DLD1 (cell line): ENCODE measurements at regions not wholly inside any gene's neighbourhood (a gene's known extent, or its start where the extent isn't known, plus 50 kb on each side); places are given as distances from the start of the nearest gene placed in this dataset.
"Not testable (repeated sequence)": the region's sequence is repeated elsewhere in the genome, so short reads cannot be mapped to it uniquely, and the experiment has no call there.

ENCODE experiments used
- in situ Hi-C: cut with HindIII; loops from 2 replicates; pipeline ENCODE4 v1.10.0; 2017; ENCODE audit warnings: low sequenced_read_pairs

- in situ Hi-C loops, result no loop called here
Measured at GRCh38 chr3:18988614-18989229, 159.6 kb upstream of the KCNH8 start.

GRCh38 chr3:18987862-18988447 lies 160.4 kb upstream of the KCNH8 start:
- in situ Hi-C loops, result no loop called here

DNA sequence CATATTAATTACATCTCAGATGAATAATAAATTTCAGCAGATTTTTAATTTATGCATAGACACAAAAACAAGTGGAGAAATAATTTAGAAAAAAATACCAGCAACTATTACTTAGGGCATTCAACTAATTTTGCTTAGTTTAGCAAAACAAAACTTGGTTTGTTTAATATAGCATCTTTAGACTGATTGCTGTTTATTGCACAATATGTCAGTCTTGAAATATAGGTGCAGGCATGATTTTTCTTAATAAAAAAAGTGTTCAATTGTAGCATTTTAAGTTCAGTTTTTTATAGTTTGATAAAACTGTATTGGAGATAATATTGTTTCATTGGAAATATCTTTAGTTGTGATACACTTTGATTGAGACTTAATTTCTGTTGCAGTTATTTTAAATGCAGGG lies 161.2 kb upstream of the KCNH8 start:
- in situ Hi-C loops, result no loop called here

DNA sequence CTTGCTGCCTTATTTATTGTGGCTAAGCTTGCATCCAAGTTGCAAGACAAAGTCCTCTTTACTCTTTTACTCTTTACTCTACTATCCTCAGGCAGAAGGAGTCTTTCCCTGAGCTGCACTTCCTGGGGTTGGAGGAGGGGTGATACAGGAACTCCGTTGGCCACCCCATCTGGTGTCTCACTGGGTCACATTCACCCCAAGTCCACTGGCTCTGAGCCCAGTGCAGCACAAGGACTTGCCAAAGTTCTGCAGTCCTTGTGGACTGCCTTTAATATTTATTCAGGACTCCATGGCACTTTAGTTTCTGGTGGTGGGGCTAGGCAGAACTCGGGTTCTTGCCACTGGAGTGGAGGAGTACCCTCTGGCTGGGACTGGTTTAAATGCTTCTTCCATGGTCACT lies 165.4 kb upstream of the KCNH8 start:
- in situ Hi-C loops, result no loop called here

DNA sequence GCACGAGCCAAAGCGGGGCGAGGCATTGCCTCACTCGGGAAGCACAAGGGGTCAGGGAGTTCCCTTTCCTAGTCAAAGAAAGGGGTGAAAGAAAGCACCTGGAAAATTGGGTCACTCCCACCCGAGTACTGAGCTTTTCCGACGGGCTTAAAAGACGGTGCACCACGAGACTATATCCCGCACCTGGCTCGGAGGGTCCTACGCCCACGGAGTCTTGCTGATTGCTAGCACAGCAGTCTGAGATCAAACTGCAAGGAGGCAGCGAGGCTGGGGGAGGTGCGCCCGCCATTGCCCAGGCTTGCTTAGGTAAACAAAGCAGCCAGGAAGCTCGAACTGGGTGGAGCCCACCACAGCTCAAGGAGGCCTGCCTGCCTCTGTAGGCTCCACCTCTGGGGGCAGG lies 172.2 kb upstream of the KCNH8 start:
- in situ Hi-C loops, result not testable (repeated sequence)

- in situ Hi-C loops, result no loop called here
Measured at GRCh38 chr3:18968120-18968519, 180.2 kb upstream of the KCNH8 start.

DNA sequence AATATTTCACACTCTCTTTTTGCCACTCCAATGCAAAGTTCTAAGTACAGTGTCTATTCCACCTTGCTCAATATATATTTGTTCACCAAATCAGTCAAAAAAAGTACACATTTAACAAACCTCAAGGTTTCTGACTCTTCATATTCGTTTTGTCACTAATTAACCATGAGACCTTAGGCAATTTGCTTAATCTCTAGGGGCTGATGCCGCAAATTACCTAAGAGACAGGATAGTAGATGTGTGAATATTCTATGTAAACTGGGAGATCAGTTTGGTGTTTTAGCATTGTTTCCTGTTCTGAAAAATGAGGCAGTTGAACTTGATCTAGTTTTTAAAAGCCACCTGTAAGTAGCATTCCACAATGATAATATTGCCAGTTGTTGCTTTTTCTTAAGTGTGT lies 182.5 kb upstream of the KCNH8 start:
- in situ Hi-C loops, result no loop called here

- in situ Hi-C loops, result no loop called here
Measured at GRCh38 chr3:18964640-18965039, 183.7 kb upstream of the KCNH8 start.

- in situ Hi-C loops, result no loop called here
Measured at GRCh38 chr3:18951333-18951732, 197.0 kb upstream of the KCNH8 start.

GRCh38 chr3:18946524-18946923 lies 201.8 kb upstream of the KCNH8 start:
- in situ Hi-C loops, result no loop called here

DNA sequence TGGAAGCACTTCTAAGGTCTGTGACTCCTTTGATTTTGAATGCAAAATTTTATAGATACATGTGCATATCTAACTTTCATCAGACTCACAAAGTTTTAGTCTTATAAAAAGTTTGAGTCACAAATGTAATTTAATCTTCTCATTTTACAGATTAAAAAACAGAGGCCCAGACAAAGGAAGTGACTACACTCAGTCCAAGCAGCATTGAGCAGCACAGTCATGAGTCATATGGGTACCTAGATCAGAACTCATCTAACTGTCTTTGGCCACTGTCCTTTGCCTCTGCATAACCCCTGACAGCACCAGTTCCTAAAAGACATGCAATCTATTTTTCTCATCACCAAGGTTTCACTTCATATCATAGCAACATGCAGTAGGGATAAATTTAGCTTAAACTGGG lies 210.7 kb upstream of the KCNH8 start:
- in situ Hi-C loops, result no loop called here

- in situ Hi-C loops, result no loop called here
Measured at GRCh38 chr3:18919158-18919557, 229.2 kb upstream of the KCNH8 start.

GRCh38 chr3:18917923-18918322 lies 230.4 kb upstream of the KCNH8 start:
- in situ Hi-C loops, result no loop called here

DNA sequence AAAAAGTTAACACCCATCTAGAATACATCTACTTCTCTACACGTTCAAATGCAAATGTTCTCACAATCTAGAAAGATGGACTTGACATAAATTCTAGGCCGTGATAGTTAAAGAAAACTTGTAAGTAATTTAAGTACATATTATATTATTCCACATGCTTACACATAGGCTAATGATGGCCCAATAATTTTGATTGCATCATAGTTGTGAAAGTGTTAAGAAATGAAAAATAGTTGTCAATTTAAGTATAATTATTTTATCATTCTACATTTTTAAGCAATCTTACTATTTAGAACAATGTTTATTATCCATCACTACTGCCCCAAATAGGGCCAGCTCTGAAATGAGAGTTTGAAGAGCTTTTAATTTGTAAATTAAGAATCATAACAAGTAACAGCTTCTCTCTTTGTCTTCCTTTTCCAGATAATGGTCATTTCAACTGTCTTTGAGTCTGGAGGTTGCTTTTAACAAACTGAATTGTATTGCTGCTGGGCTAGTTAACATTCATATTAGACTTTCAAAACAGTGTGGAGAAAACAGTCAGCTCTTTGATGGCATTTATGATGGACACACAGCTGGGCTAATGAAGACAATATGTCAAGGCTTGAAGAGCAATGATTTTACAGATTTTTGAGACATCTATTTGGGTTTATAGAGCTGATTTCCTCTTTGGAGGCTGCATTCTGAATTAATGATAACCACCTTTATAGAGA lies 246.1 kb upstream of the KCNH8 start:
- in situ Hi-C loops, result no loop called here

DNA sequence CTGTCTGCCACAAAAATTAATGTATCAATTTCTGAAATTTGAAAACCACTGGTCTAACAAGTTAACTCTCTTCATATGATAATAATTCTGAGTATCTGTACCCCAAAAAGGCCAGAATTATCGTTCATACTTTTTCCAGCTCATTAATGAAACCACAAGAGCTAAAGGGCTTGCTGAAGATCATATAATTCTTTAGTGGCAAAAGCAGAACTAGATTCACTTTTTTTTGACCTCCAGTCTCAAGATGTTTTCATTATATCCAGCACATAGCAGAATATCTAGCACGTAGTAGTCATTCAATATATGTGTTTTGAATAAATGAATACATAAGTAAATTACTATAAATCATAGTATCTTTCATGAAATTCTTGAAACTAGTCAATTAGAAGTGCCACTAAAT lies 246.7 kb upstream of the KCNH8 start:
- in situ Hi-C loops, result no loop called here

DNA sequence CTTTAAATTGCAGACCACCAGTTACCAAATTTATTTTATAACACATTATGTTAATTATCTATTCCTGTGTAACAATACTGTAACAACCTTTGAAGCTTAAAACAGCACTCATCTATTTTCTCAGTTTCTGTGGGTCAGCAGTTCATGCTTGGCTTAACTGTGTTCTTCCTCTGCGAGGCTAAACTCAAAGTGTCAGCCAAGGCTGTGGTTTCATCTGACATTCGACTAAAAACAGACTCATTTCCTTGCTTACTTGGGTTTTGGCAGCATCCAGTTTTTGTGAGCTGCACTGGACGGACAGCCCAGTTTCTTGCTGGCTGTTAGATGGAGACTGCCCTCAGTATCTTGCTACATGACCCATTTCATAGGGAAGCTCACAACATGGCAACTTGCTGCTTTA lies 247.3 kb upstream of the KCNH8 start:
- in situ Hi-C loops, result no loop called here

DNA sequence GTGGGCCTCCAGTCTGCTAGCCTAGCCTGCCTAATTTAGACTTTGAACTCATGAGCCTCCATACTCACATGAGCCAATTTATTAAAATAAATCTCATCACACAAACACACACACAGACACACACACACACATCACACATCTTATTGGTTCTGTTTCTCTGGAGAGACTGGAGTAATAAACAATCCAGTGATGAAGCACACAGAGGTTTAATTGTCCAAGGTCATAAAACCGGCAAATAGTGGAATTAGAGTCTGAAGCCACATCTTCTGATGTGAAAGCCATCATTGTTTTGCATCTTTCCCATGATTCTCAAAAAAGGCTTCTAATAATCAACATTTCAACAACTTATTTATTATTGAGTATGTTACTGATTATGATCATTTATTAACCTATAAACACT lies 249.4 kb upstream of the KCNH8 start:
- in situ Hi-C loops, result no loop called here

GRCh38 chr3:18892756-18893155 lies 255.6 kb upstream of the KCNH8 start:
- in situ Hi-C loops, result no loop called here

DNA sequence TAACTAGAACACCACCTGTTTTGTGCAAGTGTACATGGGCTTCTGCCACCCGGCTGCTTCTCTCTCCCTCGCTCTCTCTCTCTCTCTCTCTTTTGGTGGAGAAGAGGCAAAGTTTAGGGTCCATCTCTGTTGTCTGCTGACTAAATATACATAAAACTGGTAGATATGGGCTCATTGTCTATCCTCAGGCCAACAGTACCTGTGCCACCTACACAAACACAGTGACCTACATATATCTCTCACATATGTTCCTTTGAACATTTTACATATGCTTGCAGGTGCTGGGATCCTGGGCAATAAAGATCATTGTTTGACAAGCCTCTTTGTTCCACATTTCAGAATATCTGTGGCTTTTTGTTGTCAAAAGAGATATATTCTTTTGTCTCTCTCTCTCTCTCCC lies 256.3 kb upstream of the KCNH8 start:
- in situ Hi-C loops, result no loop called here

DNA sequence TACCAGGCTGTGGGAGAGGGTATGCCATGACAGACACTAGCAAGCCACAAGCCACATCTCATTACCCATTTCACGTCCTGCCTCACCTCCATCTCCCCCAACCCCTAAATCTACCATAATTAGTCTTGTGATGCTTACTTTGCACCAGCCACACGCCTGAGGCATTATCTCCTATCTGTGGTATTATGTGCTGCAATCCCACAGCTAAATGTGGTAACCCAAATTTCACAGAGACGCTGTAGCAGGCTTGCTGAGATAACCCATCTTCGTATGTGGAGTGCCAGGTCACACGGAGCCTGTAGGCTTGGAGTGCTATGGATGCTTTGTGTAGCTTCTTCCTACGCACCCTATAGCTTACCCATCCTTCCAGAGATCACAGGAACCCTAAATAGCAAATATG lies 256.7 kb upstream of the KCNH8 start:
- in situ Hi-C loops, result no loop called here

- in situ Hi-C loops, result no loop called here
Measured at GRCh38 chr3:18890449-18890848, 257.9 kb upstream of the KCNH8 start.

DNA sequence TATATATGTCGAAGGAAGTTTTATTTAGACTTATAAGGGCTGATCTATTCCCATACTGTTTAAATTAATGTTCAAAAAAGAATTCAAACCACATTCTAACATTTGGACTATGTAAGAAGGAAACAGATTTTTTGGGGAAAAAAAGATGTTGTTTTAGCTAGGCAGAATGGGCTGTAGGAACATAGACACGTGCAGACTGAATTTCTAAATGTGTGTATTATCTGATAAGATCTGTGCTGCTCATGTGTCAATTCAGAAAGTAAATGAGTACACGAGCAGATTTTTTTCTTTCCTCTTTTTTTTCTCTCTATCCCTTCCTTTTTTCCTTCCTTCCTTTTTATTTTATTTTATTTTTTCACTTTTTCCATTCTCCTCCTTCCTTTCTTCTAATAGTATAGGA lies 259.5 kb upstream of the KCNH8 start:
- in situ Hi-C loops, result loop anchor here (5.0 kb wide), 1 partner anchor 67 kb away; no protein-coding TSS in a partner anchor
